ENCODE measurements at regions not wholly inside any gene's neighbourhood (a gene's known extent, or its start where the extent isn't known, plus 50 kb on each side); places are given as distances from the start of the nearest gene placed in this dataset.
"Not testable (repeated sequence)": the region's sequence is repeated elsewhere in the genome, so short reads cannot be mapped to it uniquely, and the experiment has no call there.

- no peak for DNase-seq
These were observed 305.5 kb downstream of the FAT4 start for GRCh38 chr4:125620066-125620860.

GRCh38 chr4:125624951-125625350 is 310.2 kb downstream of the FAT4 start:
- DNase-seq = no peak

GRCh38 chr4:125626946-125627345 is 312.2 kb downstream of the FAT4 start:
- DNase-seq = no peak

- DNase-seq = no peak
These were observed 324.4 kb downstream of the FAT4 start for GRCh38 chr4:125639182-125639621.

GRCh38 chr4:125641611-125642010 is 326.9 kb downstream of the FAT4 start:
- no peak for DNase-seq

GRCh38 chr4:125642645-125643044 is 327.9 kb downstream of the FAT4 start:
- no peak for DNase-seq

GRCh38 chr4:125649452-125649851 is 334.7 kb downstream of the FAT4 start:
- no peak for DNase-seq

- no peak for DNase-seq
These were observed 335.8 kb downstream of the FAT4 start for GRCh38 chr4:125650557-125650956.

GRCh38 chr4:125651707-125652357 is 337.1 kb downstream of the FAT4 start:
- not testable (repeated sequence) for DNase-seq

- no peak for DNase-seq
These were observed 344.0 kb downstream of the FAT4 start for GRCh38 chr4:125658773-125659172.

- DNase-seq = no peak
These were observed 349.4 kb downstream of the FAT4 start for GRCh38 chr4:125663896-125664767.

- DNase-seq = no peak
These were observed 351.9 kb downstream of the FAT4 start for GRCh38 chr4:125666635-125667034.

- DNase-seq = no peak
These were observed 361.4 kb downstream of the FAT4 start for GRCh38 chr4:125676156-125676555.

GRCh38 chr4:125676583-125676982 is 361.8 kb downstream of the FAT4 start:
- DNase-seq = no peak

- no peak for DNase-seq
These were observed 363.0 kb downstream of the FAT4 start for GRCh38 chr4:125677665-125678307.

- no peak for DNase-seq
These were observed 365.2 kb downstream of the FAT4 start for GRCh38 chr4:125679989-125680388.

GRCh38 chr4:125681240-125681639 is 366.5 kb downstream of the FAT4 start:
- no peak for DNase-seq

GRCh38 chr4:125682730-125683129 is 368.0 kb downstream of the FAT4 start:
- no peak for DNase-seq

GRCh38 chr4:125688841-125689240 is 374.1 kb downstream of the FAT4 start:
- no peak for DNase-seq

GRCh38 chr4:125689805-125690204 is 375.1 kb downstream of the FAT4 start:
- DNase-seq = no peak

- DNase-seq = no peak
These were observed 378.5 kb downstream of the FAT4 start for GRCh38 chr4:125693228-125693627.

- no peak for DNase-seq
These were observed 387.7 kb downstream of the FAT4 start for GRCh38 chr4:125702406-125702805.

- no peak for DNase-seq
These were observed 388.7 kb downstream of the FAT4 start for GRCh38 chr4:125703443-125703842.
